K562 (cell line): ENCODE measurements at regions not wholly inside any gene's neighbourhood (a gene's known extent, or its start where the extent isn't known, plus 50 kb on each side); places are given as distances from the start of the nearest gene placed in this dataset.

Experiments used
- ATAC-seq: fragments of 200-7000 bp; cut with Tn5 transposase; 3 replicates; pipeline ENCODE4 v1.9.1; 2020; ENCODE audit warnings: moderate library complexity
- BruUV-seq: library from RNA; stranded (reverse); fragments of 400-500 nt; replicated peaks from 2 replicates; lab custom pipeline; 2021; lab: Mats Ljungman, UMichigan
- CTCF ChIA-PET: fragments of 300-600 bp; formaldehyde crosslinking; extraction: SDS; loops from one replicate; lab custom pipeline; 2021; ENCODE audit warnings: low intra/inter-chr PET ratio; lab: Yijun Ruan, JAX
- POLR2A ChIA-PET: fragments of 300-600, 350-650 bp; sonication (Branson Sonifier 250); formaldehyde crosslinking; extraction: SDS; loops from one replicate; lab custom pipeline; 2021; ENCODE audit warnings: antibody characterized with exemption, inconsistent platforms; lab: Yijun Ruan, JAX
- DNase-seq, 4 experiments: peaks; one replicate each; pipeline versions ENCODE4 v3.0.0 to v3.0.0-alpha.2; 2011 to 2018; ENCODE audit warnings: low spot score in 3 of 4, mixed read lengths in 3 of 4; ENCODE audit errors: extremely low read depth in 1 of 4
- FAIRE-seq: peaks from 2 replicates; lab custom pipeline; 2011; peaks lifted over from hg19 to GRCh38; lab: Jason Lieb, UNC
- H2AFZ ChIP-seq: 2 replicates; pipeline ENCODE4 v1.6.0; 2011; ENCODE audit warnings: low read depth, low read length, control low read depth, inconsistent platforms
- H3K27ac ChIP-seq: fragments of 200-600 bp; 3 replicates; pipeline ENCODE4 v1.8.0; 2011; ENCODE audit warnings: low read depth, mild to moderate bottlenecking, control low read depth, inconsistent platforms, low read length, moderate library complexity, mixed read lengths; ENCODE audit errors: extremely low read depth
- H3K27me3 ChIP-seq, 2 experiments: fragments of 300-600 bp in 1 of 2; 2 replicates in 1 of 2; 3 replicates in 1 of 2; pipeline versions ENCODE4 v1.6.0 to v1.8.0; 2011; ENCODE audit warnings: inconsistent platforms in 2 of 2, low read length in 2 of 2, mild to moderate bottlenecking in 1 of 2, mixed read lengths in 1 of 2, moderate library complexity in 1 of 2; ENCODE audit not compliant: control insufficient read depth in 2 of 2, insufficient read depth in 2 of 2
- H3K36me3 ChIP-seq: fragments of 300-600 bp; 3 replicates; pipeline ENCODE4 v1.8.0; 2011; ENCODE audit warnings: mild to moderate bottlenecking, low read length, inconsistent platforms; ENCODE audit not compliant: control insufficient read depth, insufficient read depth
- H3K4me1 ChIP-seq, 2 experiments: fragments of 200-600 bp in 1 of 2; replicated peaks in 1 of 2; 2 replicates in 1 of 2; 3 replicates in 1 of 2; pipeline versions ENCODE4 v1.5.1 to v1.8.0; 2011; ENCODE audit warnings: inconsistent platforms in 2 of 2, low read length in 2 of 2, mild to moderate bottlenecking in 1 of 2, mixed read lengths in 1 of 2, moderate library complexity in 1 of 2; ENCODE audit not compliant: control insufficient read depth in 2 of 2, insufficient read depth in 2 of 2
- H3K4me2 ChIP-seq: 2 replicates; pipeline ENCODE4 v1.6.1; 2011; ENCODE audit warnings: low read length, control low read depth, inconsistent platforms, mixed read lengths; ENCODE audit not compliant: insufficient read depth
- H3K4me3 ChIP-seq: fragments of 200-600 bp; sonication (generic), shearing (Covaris generic); 2 replicates; pipeline ENCODE4 v1.5.1; 2016; ENCODE audit warnings: control low read depth, inconsistent platforms
- H3K79me2 ChIP-seq: fragments of 200-600 bp; 3 replicates; pipeline ENCODE4 v1.8.0; 2011; ENCODE audit warnings: low read length, inconsistent platforms; ENCODE audit not compliant: control insufficient read depth, insufficient read depth
- H3K9ac ChIP-seq, 2 experiments: 2 replicates each; pipeline versions ENCODE4 v1.6.0 to v1.6.1; 2011; ENCODE audit warnings: low read depth in 2 of 2, low read length in 2 of 2, control low read depth in 1 of 2, inconsistent platforms in 1 of 2, mild to moderate bottlenecking in 1 of 2, mixed read lengths in 1 of 2; ENCODE audit not compliant: insufficient read depth in 1 of 2
- H3K9me1 ChIP-seq: one replicate; pipeline ENCODE4 v1.6.0; 2011; ENCODE audit warnings: inconsistent platforms, mild to moderate bottlenecking, low read length, moderate library complexity; ENCODE audit not compliant: control insufficient read depth, insufficient read depth
- H3K9me3 ChIP-seq: replicated peaks from 2 replicates; pipeline ENCODE4 v1.5.1; 2011; ENCODE audit warnings: low read depth, low read length, inconsistent platforms; ENCODE audit not compliant: control insufficient read depth, insufficient read depth
- H4K20me1 ChIP-seq: replicated peaks from 2 replicates; pipeline ENCODE4 v1.6.1; 2011; ENCODE audit warnings: low read length, inconsistent platforms, mixed read lengths; ENCODE audit not compliant: control insufficient read depth, insufficient read depth
- CGGBP1 ChIP-seq: fragments of 250-450 bp; sonication (Bioruptor Pico); IDR thresholded peaks from 2 replicates; pipeline ENCODE4 v1.9.0; 2021; ENCODE audit warnings: mild to moderate bottlenecking
- CTCF ChIP-seq, 3 experiments: IDR thresholded peaks in 2 of 3; conservative IDR thresholded peaks in 1 of 3; 2 replicates each; pipeline ENCODE4 v1.5.1; 2011 to 2012; ENCODE audit warnings: low read length in 3 of 3, mild to moderate bottlenecking in 3 of 3, control low read depth in 2 of 3, improper control_type of control experiment in 1 of 3, inconsistent platforms in 1 of 3, low read depth in 1 of 3, mixed read lengths in 1 of 3, moderate library complexity in 1 of 3; ENCODE audit not compliant: insufficient read depth in 2 of 3
- DMBX1 ChIP-seq: fragments of 250-450 bp; sonication (Bioruptor Pico); IDR thresholded peaks from 2 replicates; pipeline ENCODE4 v1.8.0; 2022; ENCODE audit warnings: inconsistent platforms, mild to moderate bottlenecking, moderate library complexity, borderline replicate concordance
- MCM2 ChIP-seq: fragments of 450-650 bp; IDR thresholded peaks from 2 replicates; pipeline ENCODE4 v1.6.1; 2017; ENCODE audit warnings: low read depth, mild to moderate bottlenecking
- NR4A1 ChIP-seq, 2 experiments: fragments of 250-450 bp in 1 of 2; fragments of 450-650 bp in 1 of 2; sonication (Bioruptor Pico) in 1 of 2; IDR thresholded peaks; 2 replicates each; pipeline versions ENCODE4 v1.4.0 to v1.6.1; 2016 to 2020; ENCODE audit warnings: mild to moderate bottlenecking in 2 of 2, missing compliant biosample characterization in 1 of 2, missing genetic modification characterization in 1 of 2, moderate library complexity in 1 of 2
- RAD21 ChIP-seq, 2 experiments: fragments of 250-450 bp in 1 of 2; fragments of 450-650 bp in 1 of 2; sonication (Bioruptor Pico) in 1 of 2; formaldehyde crosslinking in 1 of 2; IDR thresholded peaks in 1 of 2; conservative IDR thresholded peaks in 1 of 2; 2 replicates each; pipeline versions ENCODE4 v1.4.0 to v1.8.0; 2020 to 2022; ENCODE audit warnings: mild to moderate bottlenecking in 2 of 2, moderate library complexity in 1 of 2
- TGIF2 ChIP-seq: sonication (generic); formaldehyde crosslinking; IDR thresholded peaks from 2 replicates; pipeline ENCODE4 v1.8.1; 2022; ENCODE audit warnings: mild to moderate bottlenecking, missing genetic modification reagents, moderate library complexity
- ZBTB1 ChIP-seq: sonication (generic); formaldehyde crosslinking; IDR thresholded peaks from 2 replicates; pipeline ENCODE4 v1.8.1; 2023; ENCODE audit warnings: missing genetic modification reagents, low read depth, mild to moderate bottlenecking, borderline replicate concordance
- ZNF324 ChIP-seq: fragments of 250-450 bp; sonication (Bioruptor Pico); IDR thresholded peaks from 2 replicates; pipeline ENCODE4 v1.4.0; 2020; ENCODE audit warnings: mild to moderate bottlenecking
- ZNF644 ChIP-seq: fragments of 200-800 bp; sonication (Bioruptor generic); IDR thresholded peaks from 2 replicates; pipeline ENCODE4 v1.6.1; 2016; ENCODE audit warnings: low read depth, missing genetic modification characterization, missing compliant biosample characterization
- ZNF764 ChIP-seq: fragments of 250-450 bp; sonication (Bioruptor Pico); IDR thresholded peaks from 2 replicates; pipeline ENCODE4 v1.4.0; 2020; ENCODE audit warnings: low read depth, mild to moderate bottlenecking, moderate library complexity
- WGBS: fragments of 100-300 bp; shearing (Covaris generic); methylation state at CpG from one replicate; pipeline ENCODE4 v1.1.6; 2016; ENCODE audit warnings: low coverage, mixed read lengths; ENCODE audit not compliant: insufficient coverage; ENCODE audit errors: missing lambda C conversion rate; 5-methylcytosine and 5-hydroxymethylcytosine counted together
- in situ Hi-C: fragments of 300-500 bp; cut with MboI; formaldehyde crosslinking; loops from 4 replicates; pipeline ENCODE4 v1.15.0; 2018; ENCODE audit warnings: inconsistent platforms, mixed read lengths
- intact Hi-C: fragments of 100-400 bp; cut with micrococcal nuclease; formaldehyde crosslinking; loops from 2 replicates; pipeline ENCODE4 v1.14.2; 2022
- TF ChIP-seq, protein P1 (sequence below): sonication (generic); formaldehyde crosslinking; IDR thresholded peaks from 2 replicates; pipeline ENCODE4 v1.4.0; 2020; ENCODE audit warnings: mild to moderate bottlenecking, missing genetic modification reagents

GRCh38 chr16:65667011-65667578, 545.2 kb upstream of the CDH11 start:
- TF ChIP-seq ZNF324 (no peak), CTCF (IDR thresholded peaks at IDR 0.05 in 2 of 3, conservative IDR thresholded peaks at IDR 0.05 in 1 of 3; ENCODE audit: insufficient read depth in 2 of 3, low read depth in 1 of 3, low read length in 3 of 3) (peak in 1 of 3 experiments; percentile 25; a peak in 1 of 6 replicates), TGIF2 (CRISPR knock-in tag) (no peak), MCM2 (no peak), ZBTB1 (no peak), NR4A1 (CRISPR knock-in tag; IDR thresholded peaks at IDR 0.05) (no peak), NR4A1 (tag; IDR thresholded peaks at IDR 0.05) (0 out of 2 replicates have a peak, but pooled peaks have one; percentile 60), ZNF764 (CRISPR knock-in tag) (no peak), ZNF644 (no peak), RAD21 (CRISPR knock-in tag; conservative IDR thresholded peaks at IDR 0.05 in 1 of 2, IDR thresholded peaks at IDR 0.05 in 1 of 2) (peak; percentile 25 to 51), CGGBP1 (CRISPR knock-in tag) (no peak), DMBX1 (CRISPR knock-in tag) (no peak)
- TF ChIP-seq, protein P1, sequence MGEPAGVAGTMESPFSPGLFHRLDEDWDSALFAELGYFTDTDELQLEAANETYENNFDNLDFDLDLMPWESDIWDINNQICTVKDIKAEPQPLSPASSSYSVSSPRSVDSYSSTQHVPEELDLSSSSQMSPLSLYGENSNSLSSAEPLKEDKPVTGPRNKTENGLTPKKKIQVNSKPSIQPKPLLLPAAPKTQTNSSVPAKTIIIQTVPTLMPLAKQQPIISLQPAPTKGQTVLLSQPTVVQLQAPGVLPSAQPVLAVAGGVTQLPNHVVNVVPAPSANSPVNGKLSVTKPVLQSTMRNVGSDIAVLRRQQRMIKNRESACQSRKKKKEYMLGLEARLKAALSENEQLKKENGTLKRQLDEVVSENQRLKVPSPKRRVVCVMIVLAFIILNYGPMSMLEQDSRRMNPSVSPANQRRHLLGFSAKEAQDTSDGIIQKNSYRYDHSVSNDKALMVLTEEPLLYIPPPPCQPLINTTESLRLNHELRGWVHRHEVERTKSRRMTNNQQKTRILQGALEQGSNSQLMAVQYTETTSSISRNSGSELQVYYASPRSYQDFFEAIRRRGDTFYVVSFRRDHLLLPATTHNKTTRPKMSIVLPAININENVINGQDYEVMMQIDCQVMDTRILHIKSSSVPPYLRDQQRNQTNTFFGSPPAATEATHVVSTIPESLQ = no peak
- Histone ChIP-seq H3K9ac (no peak overlapping the region), H2AFZ (peak overlapping the region; percentile 63), H3K4me2 (no peak overlapping the region), H3K27ac (no peak overlapping the region), H3K9me3 (no peaks in the 10 kb centered on the region), H3K4me3 (no peak overlapping the region), H4K20me1 (no peaks in the 10 kb centered on the region), H3K79me2 (no peaks in the 10 kb centered on the region), H3K4me1 (no peaks in the 10 kb centered on the region; a peak in 1 of 5 replicates), H3K9me1 (no peaks in the 10 kb centered on the region), H3K27me3 (no peaks in the 10 kb centered on the region), H3K36me3 (no peaks in the 10 kb centered on the region)
- WGBS = 9% methylated on average over 7 of the region's 7 CpGs
- in situ Hi-C loops (no loop called here), intact Hi-C loops (no loop called here)
- DNase-seq (peak in 2 of 4 experiments; percentile 15 to 41), FAIRE-seq (no peak), ATAC-seq (peak; percentile 88)
- ChIA-PET POLR2A (no interaction called here), CTCF (no interaction called here)
- BruUV-seq = no TSS peak
